CD4-positive, alpha-beta T cell treated with Interleukin-17A for 1 hour (primary cell): ENCODE measurements at regions not wholly inside any gene's neighbourhood (a gene's known extent, or its start where the extent isn't known, plus 50 kb on each side); places are given as distances from the start of the nearest gene placed in this dataset.

ENCODE experiments used
- DNase-seq: peaks from one replicate; pipeline ENCODE4 v3.0.0-alpha.2; 2020

DNA sequence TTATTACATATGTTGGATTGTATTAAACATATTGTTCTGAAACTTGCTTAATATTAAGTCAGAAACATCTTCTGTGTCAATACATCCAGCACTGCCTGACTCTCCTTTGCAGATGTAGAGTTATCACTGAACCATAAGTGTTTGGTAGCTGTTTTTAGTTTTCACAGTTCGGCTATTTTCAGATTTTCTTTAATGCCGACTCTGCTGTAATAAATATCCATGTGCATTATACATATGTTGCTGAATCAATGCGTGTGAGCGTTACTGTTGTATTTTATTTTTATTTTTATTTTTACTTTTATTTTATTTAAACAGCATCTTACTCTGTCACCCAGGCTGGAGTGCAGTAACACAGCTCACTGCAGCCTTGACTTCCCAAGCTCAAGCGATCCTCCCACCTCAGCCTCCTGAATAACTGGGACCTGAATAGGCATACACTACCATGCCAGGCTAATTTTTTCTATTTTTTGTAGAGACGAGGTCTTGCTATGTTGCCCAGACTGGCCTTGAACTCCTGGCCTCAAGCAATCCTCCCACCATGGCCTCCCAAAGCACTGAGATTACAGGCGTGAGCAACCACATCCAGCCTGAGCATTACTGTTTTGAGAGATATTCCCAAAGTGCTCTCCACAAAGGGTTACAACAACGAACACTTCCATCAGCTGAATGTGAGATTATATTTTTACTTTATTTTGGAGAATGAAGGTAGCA is 50.7 kb upstream of the NOCT start:
- DNase-seq = no peak

DNA sequence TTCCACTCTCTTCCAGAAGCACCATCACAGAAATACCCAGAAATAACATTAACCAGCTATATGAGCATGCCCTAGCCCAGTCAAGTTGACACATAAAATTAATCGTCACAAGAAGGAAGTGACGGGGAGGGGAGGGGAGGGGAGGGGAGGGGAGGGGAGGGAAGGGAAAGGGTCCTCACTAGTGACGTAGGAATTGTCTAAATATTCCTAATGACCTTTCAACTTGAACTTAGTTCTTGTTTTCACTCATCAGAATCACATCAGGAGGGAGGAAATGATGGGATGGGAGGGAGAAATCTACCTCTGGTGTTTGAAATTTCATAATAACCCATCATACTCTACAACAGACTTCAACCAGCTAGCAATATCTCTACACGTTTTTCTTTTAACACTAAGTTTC is 52.2 kb upstream of the NOCT start:
- DNase-seq = no peak

DNA sequence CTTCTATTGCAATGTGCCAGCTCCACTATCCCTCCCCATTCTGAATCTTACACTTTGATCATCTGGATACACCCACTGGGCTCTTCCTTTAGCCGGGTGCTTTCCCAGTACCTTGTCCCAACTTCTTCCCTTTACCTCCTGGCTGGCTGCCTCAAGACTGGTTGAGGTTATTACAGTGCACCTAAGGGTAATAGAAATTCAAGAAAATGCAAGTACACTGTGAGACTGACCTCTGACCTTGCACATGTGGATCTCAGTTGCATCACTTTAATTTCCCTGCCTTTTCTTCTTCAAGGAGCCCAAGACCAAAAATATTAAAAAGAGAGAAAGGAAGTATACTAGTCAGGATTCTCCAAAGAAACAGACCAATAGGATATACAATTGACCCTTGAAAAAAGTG is 53.9 kb upstream of the NOCT start:
- no peak for DNase-seq

DNA sequence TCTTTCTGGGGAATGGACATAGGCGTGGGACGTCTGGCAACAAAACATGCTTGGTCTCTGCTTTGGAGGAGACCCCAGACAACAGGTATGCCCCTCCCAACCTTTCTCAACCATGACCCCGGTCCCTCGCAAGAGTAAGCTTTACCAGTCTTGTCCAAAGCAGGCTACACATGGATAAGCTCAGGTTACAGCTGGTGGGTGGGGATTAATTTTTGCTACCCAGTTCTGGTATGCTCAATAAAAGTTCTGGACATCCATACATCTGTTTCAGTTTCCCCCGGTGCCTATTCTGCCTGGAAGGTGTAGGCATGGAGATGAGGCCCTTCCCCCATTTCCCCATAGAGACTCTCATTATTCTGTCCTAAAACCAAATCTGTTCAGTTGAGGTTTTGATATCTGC is 54.5 kb upstream of the NOCT start:
- no peak for DNase-seq

DNA sequence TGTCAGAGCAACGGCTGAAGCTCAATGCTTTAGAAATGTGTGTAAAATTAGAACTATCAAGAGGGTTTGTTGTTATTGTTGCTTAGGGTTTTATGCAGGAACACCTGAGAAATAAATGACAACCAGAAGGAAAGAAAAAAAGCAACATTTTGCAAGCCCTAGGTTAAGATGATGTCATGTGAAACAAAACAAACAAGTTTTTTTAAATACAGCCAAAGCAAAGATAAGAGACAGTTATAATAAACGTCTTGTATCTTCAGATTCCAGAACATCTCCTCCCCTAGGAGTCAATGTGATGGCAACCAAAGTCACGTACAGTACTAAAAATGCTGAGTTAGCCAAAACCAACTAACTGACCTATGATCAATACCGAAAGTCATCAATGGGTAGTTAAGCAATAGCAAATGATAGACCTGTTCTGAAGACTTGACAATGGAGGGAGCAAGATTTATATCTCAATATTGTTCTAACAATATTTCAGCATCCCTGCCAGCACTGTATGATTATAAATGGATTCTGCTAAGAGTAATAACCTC is 55.3 kb upstream of the NOCT start:
- DNase-seq = no peak

DNA sequence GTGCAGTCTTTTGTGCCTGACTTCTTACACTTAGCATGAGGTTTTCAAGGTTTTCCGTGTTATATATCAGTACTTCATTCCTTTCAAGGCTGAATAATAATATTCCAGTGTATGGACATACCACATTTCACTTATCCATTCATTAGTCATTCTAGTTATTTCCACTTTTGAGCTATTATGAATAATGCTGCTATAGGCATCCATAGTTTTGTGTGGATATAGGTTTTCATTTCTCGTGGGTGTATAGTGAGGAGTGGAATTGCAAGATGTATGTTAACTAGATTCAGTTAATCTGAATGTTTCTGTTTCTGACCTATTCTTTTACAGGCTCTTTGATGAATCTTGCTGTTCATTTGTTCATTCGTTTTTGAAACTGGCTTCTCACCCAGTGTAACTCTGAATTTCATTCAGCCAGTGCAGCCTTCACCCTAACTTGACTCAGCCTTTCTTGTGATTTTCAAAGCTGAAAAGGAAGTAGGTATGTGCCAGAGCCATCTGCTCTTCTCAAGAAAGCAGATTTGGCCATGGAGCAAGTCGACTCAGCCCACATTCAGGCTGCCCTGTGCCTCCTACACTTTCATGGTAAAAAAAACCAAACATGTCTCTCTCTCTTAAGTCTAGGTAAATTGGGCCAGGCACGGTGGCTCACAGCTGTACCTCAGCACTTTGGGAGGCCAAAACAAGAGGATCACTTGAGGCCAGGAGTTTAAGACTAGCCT is 56.3 kb upstream of the NOCT start:
- no peak for DNase-seq

DNA sequence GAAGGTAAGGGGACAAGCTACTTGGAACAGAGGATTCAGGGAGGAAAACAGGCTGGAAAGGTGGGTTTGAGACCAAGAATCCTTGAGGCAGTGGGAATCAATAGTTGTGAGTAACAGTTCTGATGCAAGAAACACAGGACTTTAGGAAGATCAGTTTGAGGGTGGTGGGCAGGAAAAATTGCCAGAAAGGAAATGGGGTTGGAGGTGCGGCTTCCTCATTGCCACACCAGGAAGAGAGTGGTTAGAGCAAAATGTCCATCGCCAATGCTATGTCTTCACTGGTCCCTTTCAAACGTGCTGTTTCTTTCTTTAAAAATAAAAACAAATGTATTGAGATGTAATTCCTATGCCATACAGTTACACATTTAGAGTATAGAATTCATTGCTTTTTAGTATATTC is 57.1 kb upstream of the NOCT start:
- no peak for DNase-seq

DNA sequence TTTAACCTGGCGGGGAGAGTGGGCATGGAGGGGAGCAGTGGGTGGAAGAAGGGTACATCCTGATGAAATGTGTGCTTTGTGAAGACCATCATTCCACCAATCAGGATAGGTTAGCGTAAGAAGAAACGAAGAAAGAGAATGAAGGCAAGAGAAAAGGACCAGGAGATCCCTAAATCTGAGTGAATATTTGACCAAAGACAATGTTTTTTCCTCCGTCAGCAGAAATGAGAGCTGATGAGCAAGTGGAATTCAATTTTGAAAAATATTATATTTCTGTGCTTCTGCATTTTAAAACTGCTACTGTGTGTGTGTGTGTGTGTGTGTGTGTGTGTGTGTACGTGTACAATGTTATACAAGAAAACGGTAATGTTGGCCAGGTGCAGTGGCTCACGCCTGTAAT is 58.3 kb upstream of the NOCT start:
- no peak for DNase-seq

DNA sequence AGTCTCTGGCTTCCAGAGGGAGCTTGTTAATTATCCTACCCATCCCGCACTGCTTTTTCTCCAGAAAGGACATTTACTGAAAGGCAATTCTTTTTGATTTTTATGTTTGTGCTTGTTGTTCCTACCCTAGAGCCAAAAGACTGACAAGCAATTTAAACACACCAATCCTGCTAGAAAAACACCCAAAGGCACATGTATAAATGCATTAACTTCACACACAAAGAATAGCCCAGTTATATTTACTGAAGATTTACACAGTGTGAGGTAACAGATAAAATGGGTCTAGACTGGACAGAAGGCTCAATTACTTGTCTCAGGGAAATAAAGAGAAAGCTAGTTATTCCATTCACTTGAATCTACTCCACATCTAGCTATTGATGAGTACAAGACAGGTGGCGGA is 61.2 kb upstream of the NOCT start:
- DNase-seq = no peak

DNA sequence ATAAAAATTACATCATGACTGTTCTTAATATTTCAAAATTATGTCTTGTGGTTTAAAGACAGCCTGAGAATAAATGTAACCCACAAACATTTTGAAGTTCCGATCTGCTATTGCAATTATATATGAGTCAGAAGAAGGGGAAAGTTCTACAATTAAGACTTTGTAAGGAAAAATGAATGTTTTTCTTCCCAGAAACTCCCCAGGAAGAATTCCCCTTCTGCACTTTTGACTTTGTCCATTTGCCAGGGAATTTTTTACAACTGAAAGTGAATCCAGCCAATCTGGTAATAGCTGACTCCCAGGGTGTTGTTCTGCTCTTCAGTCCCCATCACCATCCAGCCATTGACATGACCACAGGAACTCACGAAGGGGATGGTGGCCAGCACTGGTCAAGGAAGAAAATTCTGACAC is 61.6 kb upstream of the NOCT start:
- DNase-seq = no peak

DNA sequence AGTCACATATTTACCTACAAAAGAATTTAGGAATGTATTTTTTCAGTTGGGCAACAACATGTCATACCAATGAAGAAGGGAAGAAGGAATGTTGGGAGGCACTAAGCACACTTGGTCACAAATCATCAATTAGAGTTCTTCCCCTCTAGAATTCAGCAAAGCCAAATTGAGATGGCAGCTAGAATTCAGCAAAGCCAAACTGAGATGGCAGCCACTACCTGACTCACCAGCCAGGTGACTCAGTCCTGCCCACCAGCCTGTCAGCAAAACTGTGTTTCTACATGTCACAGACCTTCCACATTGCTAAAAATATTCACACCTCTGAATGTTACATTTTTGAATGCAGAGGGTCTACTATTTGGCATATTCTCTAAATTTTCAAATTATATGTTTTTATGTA is 63.2 kb upstream of the NOCT start:
- no peak for DNase-seq

DNA sequence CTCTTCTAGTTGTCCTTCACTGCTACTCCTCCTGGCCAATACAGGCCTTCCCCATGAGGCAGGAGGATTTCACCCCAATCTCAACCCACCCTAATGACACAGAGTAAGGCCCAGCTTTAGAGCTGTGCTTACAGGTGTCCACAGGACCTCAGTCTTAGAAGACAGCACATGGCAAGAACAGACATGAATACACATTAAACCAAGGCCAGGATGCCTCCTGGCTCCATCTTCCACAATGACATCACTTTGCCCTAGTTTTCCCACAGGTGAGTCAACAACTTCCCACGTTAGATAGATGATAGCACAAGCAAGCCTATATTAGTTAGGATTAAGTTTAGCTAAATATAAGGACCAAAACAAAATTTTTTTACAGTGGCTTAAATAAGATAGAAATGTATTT is 63.8 kb upstream of the NOCT start:
- DNase-seq = no peak

DNA sequence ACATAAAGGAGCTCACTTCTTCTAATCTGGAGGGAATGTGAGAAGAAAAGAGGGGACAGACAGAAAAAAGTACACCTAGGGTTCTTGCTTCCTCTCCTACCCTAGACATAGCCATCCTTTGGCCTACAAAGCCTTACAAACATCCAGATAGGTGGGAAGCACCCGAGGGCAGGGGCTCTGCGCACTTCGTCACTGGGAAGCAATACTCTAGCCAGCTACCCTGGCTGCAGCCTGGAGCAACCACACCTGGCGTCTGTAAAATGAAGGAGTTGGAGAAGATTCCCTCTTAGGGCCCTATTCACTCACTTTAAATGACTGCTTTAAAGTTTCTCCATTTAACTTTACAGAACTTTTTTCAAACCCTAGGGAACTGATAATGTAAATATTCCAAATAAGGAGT is 65.7 kb upstream of the NOCT start:
- no peak for DNase-seq

DNA sequence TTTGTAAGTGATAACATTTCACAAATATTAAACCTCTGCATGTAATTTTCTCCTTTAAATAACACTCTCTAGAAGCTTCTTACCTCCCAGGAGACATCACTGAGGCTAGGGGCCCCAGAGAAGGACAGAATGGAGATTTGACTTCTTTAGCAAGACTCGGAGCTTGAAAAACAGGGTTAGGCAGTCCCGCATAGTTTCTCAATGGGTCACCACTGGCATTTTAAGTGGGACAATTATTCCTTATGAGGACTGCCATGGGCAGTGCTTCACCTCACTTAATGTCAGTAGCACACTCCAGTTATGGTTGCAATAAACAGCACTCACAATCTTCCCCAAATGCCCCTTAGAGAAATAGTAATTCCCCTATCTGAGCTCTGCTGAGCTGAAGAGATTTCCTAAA is 66.7 kb upstream of the NOCT start:
- no peak for DNase-seq

DNA sequence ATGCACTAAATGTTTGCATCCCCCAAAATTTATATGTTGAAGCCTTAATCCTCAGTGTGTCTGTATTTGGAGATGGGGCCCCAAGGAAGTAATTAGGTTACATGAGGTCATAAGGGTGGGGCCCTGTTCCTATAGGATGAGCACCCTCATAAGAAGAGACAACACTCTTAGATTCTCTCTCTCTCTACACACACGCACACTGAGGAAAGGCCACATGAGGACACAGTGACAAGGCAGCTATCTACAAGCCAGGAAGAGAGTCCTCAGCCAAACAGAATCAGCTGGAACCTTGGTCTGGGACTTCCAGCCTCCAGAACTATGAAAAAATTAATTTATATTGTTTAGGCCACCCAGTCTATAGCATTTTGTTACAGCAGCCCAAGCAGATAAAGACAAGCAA is 69.3 kb upstream of the NOCT start:
- DNase-seq = no peak

DNA sequence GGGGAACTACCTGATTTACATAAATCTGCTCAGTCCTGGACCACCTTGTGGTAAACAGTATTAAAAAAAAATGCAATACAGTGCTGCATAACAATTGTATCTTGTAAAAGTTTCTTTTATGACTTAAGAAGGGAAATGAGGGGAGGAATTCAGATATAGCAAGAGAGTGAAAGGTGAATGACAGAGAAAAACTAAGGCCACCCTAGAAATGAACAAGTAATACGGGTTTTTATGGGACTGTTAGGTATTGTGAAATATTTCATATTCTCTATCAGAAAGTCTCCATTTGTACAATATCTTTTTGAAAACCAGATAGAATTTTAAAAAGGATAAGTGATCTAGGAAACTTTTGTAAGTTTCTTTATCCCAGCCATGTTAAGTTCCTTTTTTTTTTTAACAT is 69.7 kb upstream of the NOCT start:
- DNase-seq = no peak

DNA sequence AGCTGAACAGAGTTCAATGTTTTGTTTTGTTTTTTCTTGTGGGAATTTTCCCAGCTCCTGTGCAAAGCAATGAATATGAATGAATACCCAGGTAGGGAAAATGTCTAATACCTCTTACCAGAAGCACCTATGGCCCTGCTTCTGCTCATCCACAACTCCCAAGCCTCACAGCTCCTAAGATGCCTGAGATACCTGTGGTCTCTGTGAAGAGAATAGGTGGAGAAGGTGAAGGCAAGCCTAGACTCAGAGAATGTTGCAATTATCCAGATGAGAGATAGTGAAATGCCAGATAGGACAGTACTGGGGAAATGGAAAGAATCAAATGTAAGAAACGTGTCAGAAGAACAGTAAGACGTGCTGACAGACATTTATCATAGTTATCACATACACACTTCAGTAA is 70.2 kb upstream of the NOCT start:
- DNase-seq = no peak

DNA sequence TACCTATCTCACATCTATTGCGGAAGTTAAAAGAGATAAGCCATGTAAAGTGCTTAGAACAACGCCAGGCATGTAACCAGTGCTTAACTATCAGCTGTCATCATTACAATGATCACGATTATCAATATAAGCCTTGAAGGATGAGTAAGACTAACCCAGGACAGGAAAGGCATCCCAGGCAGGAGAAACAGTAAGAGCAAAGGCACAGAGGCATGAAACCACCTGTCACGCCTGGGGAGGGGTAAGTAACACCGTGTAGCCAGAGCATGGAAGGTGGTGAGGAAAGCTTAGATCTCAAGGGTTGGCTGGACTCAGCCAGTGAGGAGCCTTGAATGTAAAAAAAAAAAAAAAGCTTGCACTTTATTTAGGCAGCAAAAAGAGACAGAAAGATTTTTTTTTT is 71.7 kb upstream of the NOCT start:
- no peak for DNase-seq

DNA sequence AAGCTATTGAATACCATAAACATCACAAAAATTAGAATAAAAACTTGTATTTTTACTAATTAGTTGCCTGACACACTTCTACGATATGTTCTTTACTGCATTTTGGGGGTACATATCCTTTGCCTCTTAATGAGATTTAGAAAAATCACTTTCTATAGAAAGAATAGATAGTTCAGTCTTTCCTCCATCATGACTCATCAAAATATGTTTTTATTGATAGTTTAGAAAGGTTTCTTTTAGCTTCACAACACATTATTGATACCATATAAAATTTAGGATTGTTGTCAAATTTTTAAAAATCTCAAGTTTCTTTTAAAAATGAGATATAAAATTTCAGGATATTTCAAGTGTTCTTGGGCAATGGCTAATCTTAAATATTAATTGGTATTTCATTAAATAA is 74.5 kb upstream of the NOCT start:
- no peak for DNase-seq

DNA sequence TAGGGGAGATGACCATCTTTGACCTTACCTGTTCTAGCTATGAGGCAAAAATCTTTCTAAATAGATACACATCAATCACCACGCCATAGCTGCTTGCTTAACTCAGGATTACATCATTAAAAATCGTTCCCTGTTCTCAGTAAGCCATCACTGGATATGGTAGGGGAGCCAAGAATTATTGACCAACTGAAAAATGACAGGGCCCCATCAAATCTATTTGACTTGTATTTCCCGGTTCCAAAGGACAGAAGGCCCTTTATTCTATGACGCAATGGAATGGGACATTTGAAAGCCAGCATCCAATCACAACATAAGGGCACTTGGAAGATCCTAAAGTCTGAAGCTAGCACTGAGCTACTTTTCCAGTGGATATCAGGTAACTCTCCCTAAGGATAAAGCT is 75.6 kb upstream of the NOCT start:
- DNase-seq = no peak

DNA sequence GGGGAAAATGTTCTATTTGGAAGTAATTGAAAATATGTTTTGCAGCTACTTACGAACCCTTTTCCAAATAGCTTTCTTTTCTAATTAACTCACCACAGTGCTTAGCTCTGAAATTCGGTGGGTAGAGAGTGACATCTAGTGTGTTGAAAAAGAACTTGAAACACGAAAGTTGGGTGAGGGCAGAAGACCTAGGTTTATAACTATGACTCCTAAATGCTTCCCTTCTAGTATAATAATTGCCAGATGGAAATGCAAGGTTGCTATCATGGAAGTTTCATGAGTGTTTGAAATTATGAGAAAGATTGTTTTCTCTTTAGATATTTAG is 77.3 kb upstream of the NOCT start:
- DNase-seq = no peak

DNA sequence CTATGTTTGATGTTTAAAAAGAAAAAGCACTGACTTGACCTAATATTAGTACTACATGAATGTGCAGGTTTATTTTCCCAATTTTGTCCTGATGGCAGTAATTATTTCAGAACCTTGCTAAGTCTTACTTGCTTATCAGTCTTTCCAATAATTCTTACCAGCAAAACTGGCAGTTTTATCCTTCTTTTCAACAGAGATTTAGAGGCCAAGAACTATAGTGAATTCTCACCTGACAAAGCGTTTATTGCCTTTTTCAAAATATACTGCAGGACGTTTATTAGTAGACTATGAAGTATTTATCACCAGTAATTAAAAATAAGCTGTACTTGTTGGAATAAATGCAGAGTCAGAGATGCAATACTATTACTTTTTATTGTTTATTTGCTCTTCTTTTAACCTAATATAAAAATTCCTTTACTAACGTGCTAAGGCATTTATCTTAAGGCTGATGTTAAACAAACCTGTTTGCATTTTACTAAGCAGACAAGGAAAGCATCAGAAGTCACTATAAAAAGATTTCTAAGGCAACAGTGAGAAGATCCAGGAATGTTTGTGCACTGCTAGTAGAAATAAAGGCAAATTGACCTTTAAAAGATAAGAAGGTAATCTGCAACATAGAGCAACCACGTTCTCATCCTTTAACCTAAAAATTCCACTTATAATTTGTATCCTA is 80.3 kb upstream of the NOCT start:
- DNase-seq = no peak

DNA sequence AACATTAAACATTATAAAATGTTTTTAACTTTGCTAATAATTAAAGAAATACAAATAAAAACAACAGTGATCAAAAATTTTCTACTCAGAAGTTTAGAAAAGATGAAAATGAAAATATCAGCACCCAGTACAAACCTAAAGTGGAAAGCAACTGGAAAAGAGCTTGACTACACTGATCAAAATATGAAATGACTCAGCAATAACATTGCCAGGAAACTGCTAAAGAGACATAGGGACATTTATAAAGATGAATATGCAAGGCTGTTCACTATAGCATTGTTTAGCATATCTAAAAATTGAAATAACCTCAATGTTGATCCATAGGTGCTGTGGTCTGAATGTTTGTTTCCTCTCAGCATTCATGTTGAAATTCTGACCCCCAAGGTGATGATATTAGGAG is 88.5 kb upstream of the NOCT start:
- DNase-seq = no peak

DNA sequence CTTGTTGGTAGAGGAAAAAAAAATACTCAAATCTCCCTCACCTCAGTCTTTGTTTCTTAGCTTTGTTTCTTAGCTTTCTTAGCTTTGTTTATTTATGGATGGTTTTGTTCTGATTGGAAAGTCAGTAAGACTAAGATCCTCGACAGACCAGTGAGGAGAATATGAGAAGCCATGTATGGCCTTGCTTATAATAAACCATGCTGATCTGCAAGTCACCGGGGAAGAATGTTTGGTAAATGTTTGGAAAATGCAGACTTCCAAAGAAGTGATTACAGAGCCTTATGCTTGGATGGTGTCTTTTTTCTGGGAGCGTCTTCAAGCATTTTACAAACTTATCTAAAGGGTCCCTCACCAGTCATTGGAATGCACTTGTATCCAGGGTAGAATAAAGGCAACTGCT is 90.1 kb upstream of the NOCT start:
- DNase-seq = no peak
